ENCODE measurements at regions not wholly inside any gene's neighbourhood (a gene's known extent, or its start where the extent isn't known, plus 50 kb on each side); places are given as distances from the start of the nearest gene placed in this dataset.

DNA sequence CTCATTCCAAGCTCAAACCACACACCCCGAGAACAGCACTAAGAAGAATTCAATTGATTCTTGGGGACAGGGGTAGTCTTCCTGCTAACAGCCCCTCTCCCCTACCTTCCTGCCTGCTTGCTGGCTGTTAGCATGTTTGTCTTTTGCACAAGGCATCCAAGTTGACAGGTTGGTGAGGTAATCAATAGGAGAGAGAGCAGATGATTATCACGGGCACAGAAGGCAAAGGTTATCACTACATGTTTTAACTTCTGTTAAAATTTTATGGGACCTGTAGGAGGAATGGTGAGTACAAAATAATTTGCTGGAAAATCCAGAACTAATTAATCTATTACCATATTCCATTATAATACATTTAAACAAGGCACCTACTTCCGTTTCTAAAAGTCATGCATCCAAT lies 442.1 kb upstream of the TCF4 start:
- Histone ChIP-seq H2AK5ac (ENCODE audit: low read depth, low read length) (no peak overlapping the region), H3K9me3 (ENCODE audit: insufficient read depth in 2 of 2, low read depth in 1 of 2, low read length in 1 of 2) (peaks cover 9 to 10% of the 10 kb centered on the region in 2 experiments; a peak in 3 of 4 replicates), H2BK12ac (ENCODE audit: low read depth, low read length) (no peak overlapping the region), H3K9ac (replicated peaks in 1 of 4; ENCODE audit: extremely low read depth in 1 of 4, low read depth in 3 of 4, low read length in 3 of 4) (no peak overlapping the region), H2AFZ (ENCODE audit: low read length) (no peak overlapping the region), H3K4me3 (ENCODE audit: extremely low read depth in 1 of 4, insufficient read depth in 2 of 4, low read depth in 3 of 4, low read length in 4 of 4) (no peak overlapping the region), H3K4ac (replicated peaks; ENCODE audit: insufficient read length, low read depth, low read length) (no peak overlapping the region), H4K5ac (ENCODE audit: insufficient read length, low read depth, low read length) (no peak overlapping the region), H3K18ac (ENCODE audit: extremely low read depth, low read length) (no peak overlapping the region), H4K8ac (ENCODE audit: extremely low read depth, insufficient read depth, low read length) (no peak overlapping the region), H3K4me1 (replicated peaks in 1 of 4; ENCODE audit: control insufficient read depth in 3 of 4, insufficient read depth in 4 of 4, low read length in 3 of 4) (no peaks in the 10 kb centered on the region), H3K56ac (replicated peaks; ENCODE audit: insufficient read length, low read depth, low read length) (no peak overlapping the region), H2BK15ac (ENCODE audit: low read length) (no peak overlapping the region), H4K20me1 (replicated peaks in 1 of 2; ENCODE audit: control insufficient read depth in 1 of 2, insufficient read depth in 2 of 2, low read length in 2 of 2) (no peaks in the 10 kb centered on the region), H2BK120ac (replicated peaks; ENCODE audit: low read depth, low read length) (no peak overlapping the region), H3K27me3 (replicated peaks in 1 of 4; ENCODE audit: control insufficient read depth in 3 of 4, extremely low read depth in 1 of 4, insufficient read depth in 3 of 4, low read length in 3 of 4) (no peaks in the 10 kb centered on the region), H3K27ac (ENCODE audit: low read depth, low read length) (no peak overlapping the region), H4K91ac (replicated peaks; ENCODE audit: insufficient read length, low read length) (no peak overlapping the region), H3K23ac (ENCODE audit: insufficient read length) (no peak overlapping the region), H2BK20ac (ENCODE audit: low read length) (no peak overlapping the region), H3K36me3 (ENCODE audit: control insufficient read depth in 2 of 4, insufficient read depth in 4 of 4, low read length in 3 of 4) (no peaks in the 10 kb centered on the region; a peak in 1 of 8 replicates), H3K23me2 (ENCODE audit: low read depth, low read length) (no peaks in the 10 kb centered on the region), H2BK5ac (ENCODE audit: low read depth, low read length) (no peak overlapping the region), H3K14ac (ENCODE audit: insufficient read length) (no peak overlapping the region), H3K79me1 (ENCODE audit: low read depth, low read length) (no peaks in the 10 kb centered on the region), H3K4me2 (ENCODE audit: insufficient read depth in 1 of 2, low read depth in 2 of 2, low read length in 2 of 2) (no peak overlapping the region), H3K79me2 (ENCODE audit: control insufficient read depth in 1 of 2, insufficient read depth in 2 of 2, low read length in 2 of 2) (no peaks in the 10 kb centered on the region)
- 83% methylated on average over 3 of the region's 3 CpGs; no CpG with 5 or more reads in 1 of the 2 experiments for WGBS, 2 experiments (ENCODE audit: extremely low coverage in 1 of 2, insufficient coverage in 1 of 2, insufficient read length in 1 of 2, insufficient replicate concordance in 2 of 2, low coverage in 1 of 2, low lambda C conversion rate in 2 of 2, missing lambda C conversion rate in 1 of 2)
- DNase-seq (ENCODE audit: low read depth in 1 of 2, low spot score in 2 of 2) (no peak), FAIRE-seq (no peak)
- ChIA-PET POLR2A (ENCODE audit: partially characterized antibody) (no interaction called here), CTCF (ENCODE audit: partially characterized antibody) (interaction anchor here (1.4 kb wide), 1 partner anchor 21 kb away, joined by 3 read pairs; no protein-coding TSS in a partner anchor)
- TF ChIP-seq HDAC2 (IDR thresholded peaks at IDR 0.05; ENCODE audit: borderline replicate concordance in 1 of 2, low read depth in 2 of 2, low read length in 2 of 2) (no peak), BACH1 (IDR thresholded peaks at IDR 0.05; ENCODE audit: low read length) (no peak), KDM1A (IDR thresholded peaks at IDR 0.05; ENCODE audit: borderline replicate concordance, low read length) (no peak)

All from H1 (cell line).